UCSD-AML1 (cell line): ENCODE measurements at regions not wholly inside any gene's neighbourhood (a gene's known extent, or its start where the extent isn't known, plus 50 kb on each side); places are given as distances from the start of the nearest gene placed in this dataset.
"Not testable (repeated sequence)": the region's sequence is repeated elsewhere in the genome, so short reads cannot be mapped to it uniquely, and the experiment has no call there.

Experiments used
- DNase-seq: peaks from one replicate; lab custom pipeline; 2025; ENCODE audit not compliant: unreplicated experiment; lab: John Stamatoyannopoulos, UW

DNA sequence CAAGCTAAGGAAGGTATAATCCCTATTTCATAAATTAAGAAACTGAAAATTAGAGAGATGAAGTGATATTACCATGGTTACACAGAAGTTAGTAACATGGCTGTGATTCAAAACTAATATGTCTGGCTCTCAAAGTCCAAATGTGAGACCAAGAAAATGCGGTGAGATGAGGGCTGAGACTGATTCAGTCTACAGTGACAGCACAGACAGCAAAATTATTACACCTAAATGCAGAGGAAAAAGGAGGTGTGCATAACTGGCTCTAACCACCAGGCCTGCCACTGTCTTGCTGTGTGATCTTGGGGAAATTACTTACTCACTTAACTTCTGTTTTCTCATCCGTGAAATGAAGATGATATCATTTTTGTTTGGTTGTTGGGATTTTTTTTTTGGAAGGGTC, 270.0 kb upstream of the SOX9 start:
- no peak for DNase-seq

GRCh38 chr17:71855010-71855409, 265.8 kb upstream of the SOX9 start:
- DNase-seq = no peak

- no peak for DNase-seq
These were observed 256.1 kb upstream of the SOX9 start for GRCh38 chr17:71864755-71865154.

DNA sequence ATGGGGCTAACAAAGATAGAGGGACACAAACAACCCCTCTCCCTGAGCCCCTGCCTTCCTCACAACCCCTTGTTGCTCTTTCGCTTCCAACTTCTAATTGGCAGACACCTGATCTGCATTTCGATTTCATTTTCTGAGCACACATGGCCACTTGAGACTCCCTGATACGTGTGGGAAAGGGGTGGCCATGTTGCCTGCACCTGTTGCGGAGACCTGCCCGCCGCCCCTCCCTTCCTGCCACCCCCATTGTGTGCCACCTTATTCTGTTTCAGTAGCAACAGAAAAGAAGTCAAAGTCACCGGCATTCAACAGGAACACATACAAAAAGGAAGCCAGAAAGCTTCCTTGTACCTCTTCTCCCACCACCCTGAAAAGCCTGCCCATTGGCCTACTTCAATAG, 254.7 kb upstream of the SOX9 start:
- no peak for DNase-seq

GRCh38 chr17:71869293-71869692, 251.5 kb upstream of the SOX9 start:
- DNase-seq = no peak

GRCh38 chr17:71869841-71870545, 250.8 kb upstream of the SOX9 start:
- DNase-seq = no peak

GRCh38 chr17:71870546-71870862, 250.3 kb upstream of the SOX9 start:
- no peak for DNase-seq

GRCh38 chr17:71872843-71873485, 247.9 kb upstream of the SOX9 start:
- DNase-seq = no peak

DNA sequence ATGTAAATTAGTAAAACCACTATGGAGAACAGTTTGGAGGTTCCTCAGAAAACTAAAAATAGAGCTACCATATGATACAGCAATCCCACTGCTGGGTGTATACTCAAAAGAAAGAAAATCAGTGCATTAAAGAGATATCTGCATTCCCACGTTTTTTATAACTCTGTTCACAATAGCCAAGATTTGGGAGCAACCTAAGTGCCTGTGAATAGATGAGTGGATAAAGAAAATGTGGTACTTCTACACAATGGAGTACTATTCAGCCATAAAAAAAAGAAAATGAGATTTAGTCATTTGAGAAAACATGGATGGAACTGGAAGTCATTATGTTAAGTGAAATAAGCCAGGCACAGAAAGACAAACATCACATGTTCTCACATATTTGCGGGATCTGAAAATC, 246.0 kb upstream of the SOX9 start:
- not testable (repeated sequence) for DNase-seq

- DNase-seq = no peak
These were observed 242.5 kb upstream of the SOX9 start for GRCh38 chr17:71878271-71878670.

DNA sequence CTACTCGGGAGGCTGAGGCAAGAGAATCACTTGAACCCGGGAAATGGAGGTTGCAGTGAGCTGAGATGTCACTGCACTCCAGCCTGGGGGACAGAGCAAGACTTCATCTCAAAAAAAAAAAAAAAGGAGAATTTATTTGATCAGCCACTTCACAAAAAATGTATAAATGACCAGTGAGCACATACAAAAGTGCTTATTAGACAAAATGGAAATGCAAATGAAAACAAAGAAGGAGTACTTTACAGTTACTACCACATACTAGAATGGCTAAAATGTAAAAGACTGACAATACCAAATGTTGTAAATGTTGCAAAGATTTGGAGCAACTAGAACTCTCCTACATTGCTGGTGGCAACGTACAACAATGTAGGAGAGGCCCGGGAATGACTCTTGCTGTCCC, 241.8 kb upstream of the SOX9 start:
- no peak for DNase-seq

DNA sequence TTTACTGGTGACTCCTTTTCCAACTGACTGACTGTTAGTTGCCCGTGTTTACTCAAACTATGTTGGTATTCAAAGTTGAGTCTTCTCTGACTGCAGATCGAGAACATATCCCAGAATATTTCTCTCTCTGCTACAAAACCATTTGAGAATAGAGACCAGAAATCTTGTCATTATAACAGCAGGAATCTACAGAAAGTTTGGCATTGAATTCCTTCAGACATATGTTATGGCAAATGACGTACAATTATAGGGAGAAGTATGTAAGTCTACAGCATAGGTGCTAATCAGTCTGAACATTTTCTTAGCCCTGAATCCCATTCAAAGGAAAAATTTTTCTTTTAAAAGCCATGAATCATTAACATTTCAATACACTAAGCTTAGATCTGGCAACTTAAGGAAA, 239.8 kb upstream of the SOX9 start:
- DNase-seq = no peak

GRCh38 chr17:71881581-71881980, 239.2 kb upstream of the SOX9 start:
- DNase-seq = no peak

- DNase-seq = no peak
These were observed 237.6 kb upstream of the SOX9 start for GRCh38 chr17:71883258-71883657.

GRCh38 chr17:71883845-71884244, 237.0 kb upstream of the SOX9 start:
- no peak for DNase-seq

DNA sequence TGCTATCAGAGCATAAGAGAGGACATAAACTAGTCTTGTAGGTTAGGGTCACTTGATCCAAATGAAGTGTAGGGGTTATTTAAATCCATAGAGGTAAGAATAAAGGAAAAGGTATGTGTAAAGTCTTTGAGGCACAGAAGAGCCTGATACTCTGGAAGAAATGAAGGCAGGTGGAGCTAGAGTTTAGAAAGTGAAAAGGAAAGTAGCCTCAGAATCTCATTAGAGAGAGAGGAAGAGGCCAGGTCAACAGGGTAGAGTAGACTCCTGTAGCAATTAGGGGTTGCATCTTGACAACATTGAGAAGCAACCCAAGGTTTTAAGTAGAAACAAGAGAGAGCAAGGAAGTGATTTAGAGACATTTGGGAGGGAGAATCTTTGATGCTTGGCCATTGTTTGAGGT, 235.2 kb upstream of the SOX9 start:
- DNase-seq = no peak

DNA sequence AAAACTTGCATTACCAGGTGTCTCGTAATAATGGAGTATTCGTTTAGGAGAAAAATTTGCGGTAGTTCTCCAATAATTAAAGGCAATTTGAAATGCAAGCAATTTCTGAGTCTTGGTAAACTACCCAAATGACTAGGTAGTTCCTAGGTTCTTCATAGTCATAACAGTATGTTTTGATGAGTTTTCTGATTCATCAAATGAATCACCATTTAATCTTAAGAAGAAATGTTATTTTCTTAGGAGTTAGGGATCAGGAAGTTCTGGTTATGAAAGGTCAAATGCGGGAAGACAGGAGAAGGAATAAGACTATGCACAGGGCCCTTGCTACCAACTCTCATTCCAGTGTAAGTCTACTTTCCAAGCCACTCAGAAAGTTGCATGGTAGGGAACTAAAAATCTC, 221.5 kb upstream of the SOX9 start:
- no peak for DNase-seq

GRCh38 chr17:71900621-71901229, 220.1 kb upstream of the SOX9 start:
- no peak for DNase-seq

DNA sequence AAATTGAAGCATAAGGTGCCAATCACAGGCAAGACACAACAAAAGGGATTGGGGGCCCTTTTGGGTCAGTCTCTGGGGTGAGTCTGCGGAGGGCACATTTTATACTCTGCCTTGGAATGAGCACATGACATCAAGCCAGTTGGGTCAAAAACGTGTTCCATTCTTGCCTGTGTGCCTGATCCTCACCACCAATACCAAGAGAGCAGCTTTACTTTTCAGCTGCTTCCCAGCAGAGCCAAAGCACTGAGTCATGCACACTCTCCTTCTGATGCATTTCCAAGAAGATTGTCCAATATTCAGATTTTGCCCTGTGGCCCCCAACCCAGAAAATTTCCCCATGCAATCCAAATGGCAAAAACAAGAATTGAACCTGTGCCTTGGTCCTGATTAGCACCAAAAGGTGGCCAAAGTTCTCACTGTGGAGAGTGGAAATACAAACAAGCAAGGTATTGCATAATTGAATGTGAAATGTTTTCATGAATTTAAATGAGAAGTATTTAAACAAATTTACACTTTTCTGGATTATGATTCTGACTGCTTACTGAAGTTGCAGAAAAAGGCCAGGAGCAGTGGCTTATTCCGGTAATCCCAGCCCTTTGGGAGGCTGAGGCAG, 217.8 kb upstream of the SOX9 start:
- no peak for DNase-seq

DNA sequence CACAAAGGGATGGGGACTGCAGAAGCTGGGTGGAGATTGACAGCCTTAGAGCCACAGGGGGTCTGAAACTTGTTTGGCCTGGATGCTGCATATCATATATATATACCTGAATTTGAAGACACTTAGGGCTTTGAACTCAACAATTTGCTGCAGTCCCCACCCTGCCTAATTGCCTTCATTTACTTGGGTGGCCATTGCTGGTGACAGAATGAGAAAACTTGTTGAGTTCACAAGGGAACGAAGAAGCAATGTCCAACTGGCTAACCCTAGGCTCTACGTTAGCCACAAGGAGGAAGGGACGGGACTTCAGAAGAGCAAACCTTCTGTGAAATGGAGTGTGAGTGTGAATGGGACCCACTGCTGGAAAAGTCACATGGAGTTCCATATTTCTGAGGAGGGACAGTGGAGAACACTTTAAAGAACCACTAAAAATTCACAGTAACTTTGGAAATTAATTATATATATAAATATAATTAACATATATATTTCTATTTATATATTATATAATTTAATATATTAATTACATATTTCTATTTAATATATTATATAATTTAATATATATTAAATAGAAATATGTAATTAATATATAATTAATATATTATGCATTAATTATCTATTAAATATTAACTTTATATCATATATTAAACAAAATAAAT, 215.3 kb upstream of the SOX9 start:
- no peak for DNase-seq

GRCh38 chr17:71909155-71909554, 211.7 kb upstream of the SOX9 start:
- DNase-seq = no peak

DNA sequence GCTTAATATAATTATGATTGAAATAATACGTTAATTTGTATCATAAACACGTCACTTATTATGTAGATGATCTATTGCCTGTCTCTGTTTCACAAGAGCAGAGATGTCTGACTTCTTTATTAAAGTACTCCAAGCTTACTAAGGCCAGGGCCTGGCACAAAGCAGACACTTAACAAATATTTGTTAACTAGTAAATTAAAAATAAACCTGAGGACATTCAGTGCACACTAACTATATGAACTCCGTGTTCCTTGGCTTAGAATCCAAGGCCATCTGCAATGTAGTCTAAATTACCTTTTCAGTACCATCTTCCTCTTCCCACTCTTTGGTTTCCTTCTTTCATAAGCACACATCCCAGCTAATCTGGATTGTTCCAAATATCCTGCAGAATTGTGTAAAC, 210.8 kb upstream of the SOX9 start:
- DNase-seq = no peak
